GM23248 (cell line): ENCODE measurements at regions not wholly inside any gene's neighbourhood (a gene's known extent, or its start where the extent isn't known, plus 50 kb on each side); places are given as distances from the start of the nearest gene placed in this dataset.

Experiments
- DNase-seq: peaks from one replicate; pipeline ENCODE4 v3.0.0-alpha.2; 2015
- H2AFZ ChIP-seq: fragments of 200-600 bp; sonication (generic); 2 replicates; pipeline ENCODE4 v1.6.1; 2016; ENCODE audit warnings: antibody characterized with exemption
- H3F3A ChIP-seq: fragments of 200-600 bp; sonication (generic); 2 replicates; pipeline ENCODE4 v1.6.1; 2016; ENCODE audit warnings: mild to moderate bottlenecking, antibody characterized with exemption, mixed run types; ENCODE audit not compliant: insufficient read depth
- H3K27ac ChIP-seq: fragments of 200-600 bp; sonication (generic); 2 replicates; pipeline ENCODE4 v1.5.1; 2016; ENCODE audit warnings: mild to moderate bottlenecking
- H3K27me3 ChIP-seq: fragments of 200-600 bp; sonication (generic); replicated peaks from 2 replicates; pipeline ENCODE4 v1.6.1; 2016; ENCODE audit warnings: mild to moderate bottlenecking; ENCODE audit not compliant: insufficient read depth
- H3K36me3 ChIP-seq: fragments of 200-600 bp; sonication (generic); 2 replicates; pipeline ENCODE4 v1.6.1; 2016; ENCODE audit warnings: low read depth, mild to moderate bottlenecking
- H3K4me1 ChIP-seq: fragments of 200-600 bp; sonication (generic); 2 replicates; pipeline ENCODE4 v1.6.1; 2016; ENCODE audit warnings: mild to moderate bottlenecking; ENCODE audit not compliant: insufficient read depth
- H3K4me2 ChIP-seq: fragments of 200-600 bp; sonication (generic); one replicate; pipeline ENCODE4 v1.6.1; 2016; ENCODE audit warnings: mild to moderate bottlenecking; ENCODE audit not compliant: unreplicated experiment
- H3K4me3 ChIP-seq: fragments of 200-600 bp; sonication (generic); 2 replicates; pipeline ENCODE4 v1.5.1; 2016; ENCODE audit warnings: mild to moderate bottlenecking
- H3K79me2 ChIP-seq: fragments of 200-600 bp; sonication (generic); 2 replicates; pipeline ENCODE4 v1.6.1; 2016; ENCODE audit warnings: mild to moderate bottlenecking; ENCODE audit not compliant: insufficient read depth
- H3K9ac ChIP-seq: fragments of 200-600 bp; sonication (generic); 2 replicates; pipeline ENCODE4 v1.6.1; 2016; ENCODE audit warnings: mild to moderate bottlenecking
- H3K9me2 ChIP-seq: fragments of 200-600 bp; sonication (generic); 2 replicates; pipeline ENCODE4 v1.6.1; 2016; ENCODE audit warnings: mixed run types, mild to moderate bottlenecking, moderate library complexity; ENCODE audit not compliant: insufficient read depth
- H3K9me3 ChIP-seq: fragments of 200-600 bp; sonication (generic); one replicate; pipeline ENCODE4 v1.6.1; 2017; ENCODE audit warnings: low read depth
- H4K20me1 ChIP-seq: fragments of 200-600 bp; sonication (generic); 2 replicates; pipeline ENCODE4 v1.6.0; 2016; ENCODE audit not compliant: insufficient read depth
- EZH2 ChIP-seq: fragments of 200-600 bp; sonication (generic); IDR thresholded peaks from 2 replicates; pipeline ENCODE4 v1.6.1; 2018; ENCODE audit warnings: antibody characterized with exemption, mild to moderate bottlenecking; ENCODE audit not compliant: insufficient read depth, poor library complexity, severe bottlenecking
- EZH2phosphoT487 ChIP-seq: fragments of 200-600 bp; sonication (generic); IDR thresholded peaks from 2 replicates; pipeline ENCODE4 v1.6.1; 2018; ENCODE audit warnings: antibody characterized with exemption, moderate library complexity, mild to moderate bottlenecking, low read depth; ENCODE audit not compliant: insufficient read depth
- WGBS, 2 experiments: methylation state at CpG; one replicate each; pipeline ENCODE4 v1.1.6; 2015 to 2017; ENCODE audit warnings: low lambda C conversion rate in 2 of 2, low coverage in 1 of 2; ENCODE audit errors: missing lambda C conversion rate in 2 of 2; 5-methylcytosine and 5-hydroxymethylcytosine counted together
- in situ Hi-C: fragments of 300-500 bp; cut with MboI; formaldehyde crosslinking; loops from 2 replicates; pipeline ENCODE4 v1.15.0; 2020

DNA sequence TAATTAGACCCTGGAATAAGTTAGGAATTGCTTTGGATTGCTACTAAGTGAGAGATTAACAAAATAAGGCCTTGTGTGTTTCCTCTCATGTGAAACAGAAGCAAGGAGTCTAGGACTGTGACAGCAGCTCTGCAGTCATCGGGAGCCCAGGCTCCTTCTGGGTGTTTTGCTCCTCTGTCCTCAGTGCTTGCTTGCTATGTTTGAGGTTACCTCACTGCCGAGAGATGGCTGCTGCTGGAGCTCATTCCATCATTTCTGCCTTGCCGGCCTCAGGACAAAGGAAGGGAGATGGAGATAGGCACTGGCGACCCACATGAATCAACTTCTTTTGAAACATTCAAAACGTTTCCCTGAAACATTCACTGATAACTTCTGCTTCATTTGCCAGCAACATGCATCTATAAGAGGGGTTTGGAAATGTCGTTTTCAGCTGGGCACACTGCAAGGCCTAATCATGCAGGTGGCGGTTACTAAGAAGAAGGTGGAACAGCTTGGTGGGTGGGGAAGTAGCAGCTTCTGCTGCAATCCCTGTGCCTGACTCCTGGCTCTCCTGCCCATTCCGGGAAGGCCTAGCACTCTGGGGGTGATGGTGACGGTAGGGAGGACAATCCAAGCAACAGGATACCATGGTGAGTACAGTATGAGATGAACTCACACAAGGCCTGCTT is 77.2 kb upstream of the CD180 start:
- no peak for DNase-seq
- no peaks in the 10 kb centered on the region for H3K79me2 ChIP-seq
- H3K9ac ChIP-seq: no peak overlapping the region
- no peak for TF ChIP-seq EZH2phosphoT487
- TF ChIP-seq EZH2: no peak
- peaks cover 6% of the 10 kb centered on the region for H3K4me1 ChIP-seq
- H3K4me3 ChIP-seq: no peak overlapping the region
- H3K4me2 ChIP-seq: no peak overlapping the region
- peaks cover 28% of the 10 kb centered on the region for H3F3A ChIP-seq
- H4K20me1 ChIP-seq: no peaks in the 10 kb centered on the region
- H3K36me3 ChIP-seq: no peaks in the 10 kb centered on the region
- in situ Hi-C loops: no loop called here
- no peak overlapping the region for H2AFZ ChIP-seq
- WGBS, 2 experiments: 91 to 92% methylated on average over 9 of the region's 9 CpGs
- no peaks in the 10 kb centered on the region for H3K9me2 ChIP-seq
- H3K27me3 ChIP-seq: no peaks in the 10 kb centered on the region
- no peak overlapping the region for H3K27ac ChIP-seq
- no peaks in the 10 kb centered on the region for H3K9me3 ChIP-seq

DNA sequence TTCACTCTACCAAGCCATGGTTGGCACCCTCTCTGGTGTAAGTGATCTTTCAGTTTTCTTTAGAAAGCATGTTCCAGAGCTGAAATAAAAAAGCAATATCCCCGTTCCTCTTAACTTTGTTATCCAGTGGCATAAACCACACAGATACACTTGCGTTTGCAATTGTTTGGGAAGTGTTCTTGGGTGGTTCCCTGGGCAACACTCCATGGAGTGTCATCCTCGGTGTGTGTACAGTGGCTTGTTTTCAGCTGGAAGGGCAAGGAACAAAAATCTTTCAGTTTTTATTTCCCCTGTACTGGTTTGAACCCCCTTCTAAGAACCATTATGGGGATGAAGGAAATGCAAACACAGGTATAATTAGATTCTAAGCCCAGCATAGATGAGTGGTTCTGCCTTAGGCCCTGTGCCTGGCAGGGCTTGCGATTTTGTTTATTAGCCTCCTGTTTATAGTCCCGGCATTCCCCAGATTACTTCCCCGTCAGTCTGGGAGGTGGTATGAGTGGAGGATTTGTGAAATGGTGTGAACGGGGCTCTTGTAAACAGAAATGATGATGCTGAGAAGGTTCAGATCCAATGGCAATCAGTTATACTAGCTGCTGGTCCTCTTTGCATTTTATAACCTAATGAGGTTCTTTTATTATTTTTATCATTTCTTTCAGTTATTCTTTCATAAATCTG is 76.0 kb upstream of the CD180 start:
- no peaks in the 10 kb centered on the region for H3K9me2 ChIP-seq

DNA sequence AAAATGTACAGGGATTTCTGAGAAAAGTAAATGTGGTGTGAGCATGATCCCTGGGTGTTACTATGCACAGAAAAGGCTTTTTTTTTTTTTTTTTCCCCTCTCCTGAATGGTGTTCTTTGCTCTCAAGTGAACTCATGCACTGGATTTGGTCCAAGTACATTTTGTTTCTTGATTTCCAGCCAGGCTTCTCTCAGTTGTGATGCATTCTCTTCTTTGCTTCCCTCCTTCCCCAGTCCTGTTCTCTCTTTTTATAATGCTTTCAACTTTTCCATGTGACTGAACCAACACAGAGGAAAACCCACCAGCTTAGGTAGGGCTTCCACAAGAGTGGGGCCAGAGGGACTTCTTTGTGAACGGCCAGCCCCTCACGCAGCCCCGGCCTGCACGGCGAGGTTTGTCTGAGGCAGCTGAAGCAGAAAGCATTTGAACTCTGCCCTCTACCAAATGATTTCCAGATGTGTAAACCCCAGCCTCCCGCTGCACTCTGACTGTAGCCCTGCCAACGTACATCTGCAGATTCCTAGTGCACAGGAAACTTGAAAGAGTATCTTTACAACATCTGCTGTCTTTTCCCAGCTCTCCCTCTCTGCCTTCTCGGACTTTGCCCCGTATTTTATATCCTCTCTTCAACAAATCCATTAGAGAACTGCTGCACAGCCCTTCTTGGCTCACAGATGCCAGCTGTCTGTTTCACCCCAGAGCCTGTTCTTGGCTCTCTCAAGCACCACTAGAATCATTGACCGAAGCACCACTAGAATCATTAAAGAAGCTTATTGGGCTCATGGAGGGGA is 71.8 kb upstream of the CD180 start:
- in situ Hi-C loops: no loop called here
- Histone ChIP-seq H3K4me3 (peak overlapping the region; percentile 60), H4K20me1 (no peaks in the 10 kb centered on the region), H3K27ac (peak overlapping the region; percentile 37; the same call in 1 of the 2 replicates), H3K9me2 (no peaks in the 10 kb centered on the region), H2AFZ (peak overlapping the region; percentile 68), H3K9ac (peak overlapping the region; percentile 5; the same call in 1 of the 2 replicates), H3K4me2 (peak overlapping the region; percentile 70), H3K36me3 (no peaks in the 10 kb centered on the region), H3K79me2 (no peaks in the 10 kb centered on the region), H3F3A (peaks cover 24% of the 10 kb centered on the region), H3K27me3 (no peaks in the 10 kb centered on the region), H3K4me1 (peaks cover 19% of the 10 kb centered on the region), H3K9me3 (no peaks in the 10 kb centered on the region)
- no peak for TF ChIP-seq EZH2phosphoT487
- TF ChIP-seq EZH2: no peak
- WGBS, 2 experiments: 1 to 2% methylated on average over 10 of the region's 10 CpGs
- DNase-seq: peak; percentile 82

More for the DNA sequence above, 76.0 kb upstream of the CD180 start:
- H3K4me1 ChIP-seq: peaks cover 18% of the 10 kb centered on the region
- H3K4me3 ChIP-seq: no peak overlapping the region
- no peak overlapping the region for H3K4me2 ChIP-seq
- 37 to 42% methylated on average over 7 of the region's 7 CpGs for WGBS, 2 experiments
- H3K9ac ChIP-seq: no peak overlapping the region
- no peaks in the 10 kb centered on the region for H3K9me3 ChIP-seq
- no peaks in the 10 kb centered on the region for H3K79me2 ChIP-seq
- H3K27me3 ChIP-seq: no peaks in the 10 kb centered on the region
- in situ Hi-C loops: no loop called here
- no peak overlapping the region for H2AFZ ChIP-seq
- no peaks in the 10 kb centered on the region for H3K36me3 ChIP-seq
- no peak for DNase-seq
- H3K27ac ChIP-seq: no peak overlapping the region
- peaks cover 37% of the 10 kb centered on the region for H3F3A ChIP-seq
- no peak for TF ChIP-seq EZH2
- no peak for TF ChIP-seq EZH2phosphoT487
- H4K20me1 ChIP-seq: no peaks in the 10 kb centered on the region

DNA sequence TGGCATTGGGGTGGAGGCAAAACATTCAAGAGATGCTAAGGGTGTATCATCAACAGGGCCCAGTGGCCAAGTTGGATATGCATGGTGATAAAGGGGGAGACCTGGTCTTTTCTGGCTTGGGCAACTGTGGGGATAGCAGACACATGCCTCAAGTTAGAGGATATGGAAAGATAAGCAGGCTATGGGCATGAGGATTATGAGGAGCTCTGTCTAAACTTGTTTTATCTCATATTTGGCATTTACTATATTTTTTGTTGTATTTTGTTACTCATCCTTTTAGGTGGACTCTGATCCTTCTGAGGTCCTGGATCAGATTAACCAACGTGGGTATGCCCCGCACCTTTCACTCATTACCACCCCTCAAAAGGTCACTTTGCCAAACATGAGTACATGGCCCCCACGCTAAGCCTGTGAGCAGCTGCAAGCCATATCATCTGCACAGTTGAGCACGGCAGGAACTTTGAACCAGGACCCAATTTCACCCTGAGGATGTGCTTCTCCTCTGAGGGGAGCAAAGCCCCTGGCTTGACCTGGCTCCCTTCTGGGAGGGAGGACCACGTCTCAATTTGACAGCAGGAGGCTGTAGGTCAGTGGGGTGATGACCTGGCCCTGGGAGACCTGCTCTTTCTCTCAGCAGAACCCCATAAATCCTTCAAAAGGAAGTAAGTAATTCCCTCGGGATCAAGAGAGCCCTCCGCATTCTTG is 71.1 kb upstream of the CD180 start:
- no peak for DNase-seq
- WGBS, 2 experiments: 42 to 45% methylated on average over 7 of the region's 7 CpGs
- no peaks in the 10 kb centered on the region for H3K9me3 ChIP-seq
- H3K4me3 ChIP-seq: 0 out of 2 replicates have a peak overlapping the region, but pooled peaks have one; percentile 60
- no peaks in the 10 kb centered on the region for H4K20me1 ChIP-seq
- peaks cover 19% of the 10 kb centered on the region for H3K4me1 ChIP-seq
- H3K27me3 ChIP-seq: no peaks in the 10 kb centered on the region
- H3K4me2 ChIP-seq: peak overlapping the region; percentile 70
- no peak overlapping the region for H2AFZ ChIP-seq
- H3K36me3 ChIP-seq: no peaks in the 10 kb centered on the region
- H3K79me2 ChIP-seq: no peaks in the 10 kb centered on the region
- no peak overlapping the region for H3K27ac ChIP-seq
- in situ Hi-C loops: no loop called here
- H3K9me2 ChIP-seq: no peaks in the 10 kb centered on the region
- peaks cover 24% of the 10 kb centered on the region for H3F3A ChIP-seq
- no peak for TF ChIP-seq EZH2phosphoT487
- H3K9ac ChIP-seq: no peak overlapping the region
